Cardiac fibroblast (primary cell): ENCODE measurements at regions not wholly inside any gene's neighbourhood (a gene's known extent, or its start where the extent isn't known, plus 50 kb on each side); places are given as distances from the start of the nearest gene placed in this dataset.

Experiments used
- DNase-seq, 2 donors: peaks; one replicate each; pipeline versions ENCODE4 v3.0.0 to v3.0.0-alpha.2; 2010; ENCODE audit warnings: low read depth in 2 of 2
- H3K4me3 ChIP-seq, 2 donors: replicated peaks in 1 of 2; 1 replicate in 1 of 2; 2 replicates in 1 of 2; pipeline ENCODE4 v1.5.1; 2011; ENCODE audit warnings: low read depth in 2 of 2, low read length in 2 of 2, mild to moderate bottlenecking in 2 of 2, moderate library complexity in 1 of 2
- CTCF ChIP-seq: IDR thresholded peaks from one replicate; pipeline ENCODE4 v1.5.1; 2011; ENCODE audit warnings: low read depth, mild to moderate bottlenecking, low read length, inconsistent platforms

- no peak for TF ChIP-seq CTCF
- DNase-seq: no peak
- H3K4me3 ChIP-seq: no peak overlapping the region
These were observed 356.2 kb downstream of the MYCN start for GRCh38 chr2:16296331-16297250.

- TF ChIP-seq CTCF: no peak
- H3K4me3 ChIP-seq: no peak overlapping the region
- DNase-seq: no peak
These were observed 355.6 kb downstream of the MYCN start for GRCh38 chr2:16296038-16296290.

GRCh38 chr2:16294791-16295190 lies 354.4 kb downstream of the MYCN start:
- no peak for DNase-seq
- TF ChIP-seq CTCF: no peak
- no peak overlapping the region for H3K4me3 ChIP-seq

- no peak for TF ChIP-seq CTCF
- no peak for DNase-seq
These were observed 353.5 kb downstream of the MYCN start for GRCh38 chr2:16293871-16294270.

GRCh38 chr2:16293398-16293797 lies 353.0 kb downstream of the MYCN start:
- TF ChIP-seq CTCF: no peak
- no peak for DNase-seq

More at GRCh38 chr2:16293871-16294270, 353.5 kb downstream of the MYCN start:
- no peak overlapping the region for H3K4me3 ChIP-seq

GRCh38 chr2:16291731-16292550 lies 351.6 kb downstream of the MYCN start:
- DNase-seq: no peak
- no peak overlapping the region for H3K4me3 ChIP-seq
- TF ChIP-seq CTCF: no peak

More at GRCh38 chr2:16293398-16293797, 353.0 kb downstream of the MYCN start:
- H3K4me3 ChIP-seq: no peak overlapping the region
